HT1080 (cell line): ENCODE measurements at regions not wholly inside any gene's neighbourhood (a gene's known extent, or its start where the extent isn't known, plus 50 kb on each side); places are given as distances from the start of the nearest gene placed in this dataset.

Experiments used
- DNase-seq: peaks from one replicate; pipeline ENCODE4 v3.0.0-alpha.2; 2015; ENCODE audit warnings: low read depth

GRCh38 chr6:82072751-82073150, 174.8 kb downstream of the IBTK start:
- peak; percentile 11 for DNase-seq

- DNase-seq: no peak
Observed at GRCh38 chr6:82072121-82072521, 175.4 kb downstream of the IBTK start.

GRCh38 chr6:82068721-82069120, 178.8 kb downstream of the IBTK start:
- DNase-seq: no peak

GRCh38 chr6:82066991-82067411, 180.5 kb downstream of the IBTK start:
- DNase-seq: no peak

GRCh38 chr6:82066196-82066595, 181.3 kb downstream of the IBTK start:
- DNase-seq: no peak

- DNase-seq: no peak
Observed at GRCh38 chr6:82063574-82063973, 184.0 kb downstream of the IBTK start.

- no peak for DNase-seq
Observed at GRCh38 chr6:82062219-82062618, 185.3 kb downstream of the IBTK start.

GRCh38 chr6:82057846-82058554, 189.5 kb downstream of the IBTK start:
- DNase-seq: peak; percentile 37

GRCh38 chr6:82056567-82056966, 191.0 kb downstream of the IBTK start:
- DNase-seq: no peak

GRCh38 chr6:82045965-82046756, 201.4 kb downstream of the IBTK start:
- peak; percentile 95 for DNase-seq

GRCh38 chr6:82040405-82041221, 206.9 kb downstream of the IBTK start:
- DNase-seq: peak; percentile 58

GRCh38 chr6:82038631-82039030, 208.9 kb downstream of the IBTK start:
- no peak for DNase-seq

- no peak for DNase-seq
Observed at GRCh38 chr6:82035526-82035925, 212.0 kb downstream of the IBTK start.

GRCh38 chr6:82033631-82034211, 213.8 kb downstream of the IBTK start:
- no peak for DNase-seq

- no peak for DNase-seq
Observed at GRCh38 chr6:82032444-82032843, 215.1 kb downstream of the IBTK start.

GRCh38 chr6:82030761-82031503, 216.6 kb downstream of the IBTK start:
- DNase-seq: no peak

- no peak for DNase-seq
Observed at GRCh38 chr6:82030301-82030700, 217.2 kb downstream of the IBTK start.

- DNase-seq: no peak
Observed at GRCh38 chr6:82025271-82025670, 222.3 kb downstream of the IBTK start.

- peak; percentile 88 for DNase-seq
Observed at GRCh38 chr6:82022614-82023129, 224.9 kb downstream of the IBTK start.

GRCh38 chr6:82017773-82018172, 229.8 kb downstream of the IBTK start:
- DNase-seq: no peak

GRCh38 chr6:82017288-82017687, 230.3 kb downstream of the IBTK start:
- peak; percentile 88 for DNase-seq
